B cell (primary cell): ENCODE measurements at regions not wholly inside any gene's neighbourhood (a gene's known extent, or its start where the extent isn't known, plus 50 kb on each side); places are given as distances from the start of the nearest gene placed in this dataset.

ENCODE experiments used
- ATAC-seq: fragments of 200-7000 bp; cut with Tn5 transposase; one replicate; pipeline ENCODE4 v1.10.0; 2021; ENCODE audit warnings: low read depth, mild to moderate bottlenecking, moderate number of reproducible peaks, moderate library complexity
- CTCF ChIA-PET: fragments of 350-600 bp; sonication (Branson Sonifier 250); formaldehyde crosslinking; loops from one replicate; lab custom pipeline; 2021; ENCODE audit warnings: antibody characterized with exemption, inconsistent platforms; lab: Charles Lee
- POLR2A ChIA-PET: fragments of 350-600 bp; sonication (Branson Sonifier 250); formaldehyde crosslinking; loops from one replicate; lab custom pipeline; 2021; ENCODE audit warnings: antibody characterized with exemption; lab: Charles Lee
- DNase-seq: peaks from one replicate; pipeline ENCODE4 v3.0.0; 2013
- H2AFZ ChIP-seq: 2 replicates; pipeline ENCODE4 v1.6.1; 2012; ENCODE audit warnings: mild to moderate bottlenecking, low read depth, low read length; ENCODE audit not compliant: insufficient read depth, poor library complexity, severe bottlenecking
- H3K27ac ChIP-seq, 2 donors: 1 replicate in 1 of 2; 2 replicates in 1 of 2; pipeline ENCODE4 v1.5.1; 2012 to 2013; ENCODE audit warnings: low read length in 2 of 2, mild to moderate bottlenecking in 2 of 2, moderate library complexity in 1 of 2
- H3K27me3 ChIP-seq, 4 experiments: fragments of 200-600 bp in 1 of 4; sonication (generic) in 1 of 4; replicated peaks in 1 of 4; 1 replicate in 2 of 4; 2 replicates in 2 of 4; pipeline versions ENCODE4 v1.6.1 to v1.7.0; 2013 to 2016; ENCODE audit warnings: low read length in 3 of 4, mild to moderate bottlenecking in 2 of 4, mixed read lengths in 1 of 4, moderate library complexity in 1 of 4; ENCODE audit not compliant: insufficient read depth in 4 of 4, control insufficient read depth in 3 of 4; ENCODE audit errors: control extremely low read depth in 1 of 4
- H3K36me3 ChIP-seq, 2 experiments: replicated peaks in 1 of 2; 1 replicate in 1 of 2; 2 replicates in 1 of 2; pipeline versions ENCODE4 v1.6.1 to v1.7.1; 2013; ENCODE audit warnings: low read length in 1 of 2; ENCODE audit not compliant: insufficient read depth in 2 of 2, control insufficient read depth in 1 of 2; ENCODE audit errors: control extremely low read depth in 1 of 2, extremely low read depth in 1 of 2
- H3K4me1 ChIP-seq, 2 donors: fragments of 200-600 bp in 1 of 2; sonication (generic) in 1 of 2; 1 replicate in 1 of 2; 2 replicates in 1 of 2; pipeline versions ENCODE4 v1.5.1 to v1.6.1; 2013 to 2017; ENCODE audit warnings: low read length in 2 of 2; ENCODE audit not compliant: control insufficient read depth in 2 of 2, insufficient read depth in 2 of 2
- H3K4me2 ChIP-seq: replicated peaks from 2 replicates; pipeline ENCODE3; 2012; ENCODE audit warnings: mild to moderate bottlenecking, low read depth, low read length; ENCODE audit not compliant: poor library complexity, severe bottlenecking
- H3K4me3 ChIP-seq, 5 experiments: fragments of 200-600 bp in 1 of 5; sonication (generic) in 1 of 5; 1 replicate in 3 of 5; 2 replicates in 2 of 5; pipeline versions ENCODE4 v1.5.1 to v1.7.0; 2011 to 2016; ENCODE audit warnings: low read length in 4 of 5, mild to moderate bottlenecking in 4 of 5, low read depth in 2 of 5, control low read depth in 1 of 5, moderate library complexity in 1 of 5; ENCODE audit not compliant: insufficient read depth in 1 of 5; ENCODE audit errors: control extremely low read depth in 1 of 5, extremely low read depth in 1 of 5
- H3K79me2 ChIP-seq: fragments of 200-600 bp; sonication (generic); one replicate; pipeline ENCODE4 v1.6.0; 2016; ENCODE audit warnings: low read length; ENCODE audit not compliant: control insufficient read depth, insufficient read depth
- H3K9ac ChIP-seq: fragments of 200-600 bp; sonication (generic); 2 replicates; pipeline ENCODE4 v1.6.1; 2017; ENCODE audit warnings: mild to moderate bottlenecking, low read length, moderate library complexity
- H3K9me3 ChIP-seq, 3 donors: one replicate each; pipeline versions ENCODE4 v1.6.1 to v1.7.1; 2013; ENCODE audit warnings: low read length in 2 of 3; ENCODE audit not compliant: control insufficient read depth in 2 of 3, insufficient read depth in 1 of 3; ENCODE audit errors: control extremely low read depth in 1 of 3
- H4K20me1 ChIP-seq: 2 replicates; pipeline ENCODE4 v1.6.0; 2012; ENCODE audit warnings: mild to moderate bottlenecking, low read length; ENCODE audit not compliant: insufficient read depth, control insufficient read depth, poor library complexity, severe bottlenecking
- H3K27ac Mint-ChIP-seq: one replicate; pipeline ENCODE4 v1.8.0; 2021; ENCODE audit warnings: mixed read lengths
- H3K27me3 Mint-ChIP-seq: one replicate; pipeline ENCODE4 v1.8.0; 2021; ENCODE audit warnings: mixed read lengths
- H3K4me1 Mint-ChIP-seq: one replicate; pipeline ENCODE4 v1.8.0; 2021; ENCODE audit warnings: mixed read lengths
- H3K4me3 Mint-ChIP-seq: one replicate; pipeline ENCODE4 v1.8.0; 2021; ENCODE audit warnings: mixed read lengths
- H3K9me3 Mint-ChIP-seq: one replicate; pipeline ENCODE4 v1.8.0; 2022; ENCODE audit warnings: mixed read lengths; ENCODE audit not compliant: insufficient read depth
- EZH2 ChIP-seq: IDR thresholded peaks from 2 replicates; pipeline ENCODE4 v1.6.1; 2012; ENCODE audit warnings: borderline replicate concordance, low read depth, mild to moderate bottlenecking, moderate library complexity, low read length; ENCODE audit not compliant: insufficient read depth, poor library complexity, severe bottlenecking
- WGBS: methylation state at CpG from one replicate; pipeline ENCODE4 v1.1.5; 2013; ENCODE audit warnings: missing lambda C conversion rate; ENCODE audit not compliant: insufficient coverage; 5-methylcytosine and 5-hydroxymethylcytosine counted together
- intact Hi-C: fragments of 100-400 bp; cut with micrococcal nuclease; formaldehyde crosslinking; loops from one replicate; pipeline ENCODE4 v1.10.0; 2022
- TF ChIP-seq, protein P1 (sequence below): fragments of 200-600 bp; IDR thresholded peaks from one replicate; pipeline ENCODE4 v1.8.0; 2022; ENCODE audit warnings: antibody characterized with exemption, mild to moderate bottlenecking

DNA sequence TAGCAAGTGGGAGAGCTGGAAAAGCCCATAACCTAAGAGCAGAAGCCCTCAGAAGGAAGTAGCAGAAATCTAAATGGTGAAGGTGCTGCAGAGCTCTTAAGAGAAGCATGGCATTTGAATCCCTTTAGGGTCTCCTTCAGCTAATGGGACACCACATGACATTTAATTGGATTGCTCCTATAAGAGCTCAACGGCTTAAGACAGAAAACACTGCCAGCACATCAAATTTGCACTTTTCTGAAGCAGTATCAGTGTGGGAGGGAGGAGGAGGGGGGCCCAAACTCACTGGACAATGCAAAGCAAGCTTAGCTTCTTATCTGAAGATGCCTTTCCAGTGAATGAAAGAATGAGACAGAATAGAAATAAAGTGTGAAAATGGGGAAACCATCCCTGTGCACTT, 287.9 kb upstream of the MTNR1B start:
- Histone ChIP-seq H3K4me1 (no peaks in the 10 kb centered on the region), H3K4me3 (no peak overlapping the region), H3K27me3 (no peaks in the 10 kb centered on the region), H3K79me2 (no peaks in the 10 kb centered on the region), H3K27ac (no peak overlapping the region), H4K20me1 (no peaks in the 10 kb centered on the region), H3K9ac (no peak overlapping the region), H3K4me2 (no peak overlapping the region), H3K36me3 (no peaks in the 10 kb centered on the region), H2AFZ (no peak overlapping the region), H3K9me3 (peaks cover 0 to 10% (median 1%) of the 10 kb centered on the region in 3 donors)
- ATAC-seq (no peak), DNase-seq (no peak)
- WGBS: no CpG with 5 or more reads among the region's 1 CpG
- Mint-ChIP-seq H3K27ac (no peak overlapping the region), H3K4me3 (no peak overlapping the region), H3K9me3 (peaks cover 9% of the 10 kb centered on the region), H3K27me3 (no peaks in the 10 kb centered on the region), H3K4me1 (no peaks in the 10 kb centered on the region)
- intact Hi-C loops: no loop called here
- TF ChIP-seq, protein P1, sequence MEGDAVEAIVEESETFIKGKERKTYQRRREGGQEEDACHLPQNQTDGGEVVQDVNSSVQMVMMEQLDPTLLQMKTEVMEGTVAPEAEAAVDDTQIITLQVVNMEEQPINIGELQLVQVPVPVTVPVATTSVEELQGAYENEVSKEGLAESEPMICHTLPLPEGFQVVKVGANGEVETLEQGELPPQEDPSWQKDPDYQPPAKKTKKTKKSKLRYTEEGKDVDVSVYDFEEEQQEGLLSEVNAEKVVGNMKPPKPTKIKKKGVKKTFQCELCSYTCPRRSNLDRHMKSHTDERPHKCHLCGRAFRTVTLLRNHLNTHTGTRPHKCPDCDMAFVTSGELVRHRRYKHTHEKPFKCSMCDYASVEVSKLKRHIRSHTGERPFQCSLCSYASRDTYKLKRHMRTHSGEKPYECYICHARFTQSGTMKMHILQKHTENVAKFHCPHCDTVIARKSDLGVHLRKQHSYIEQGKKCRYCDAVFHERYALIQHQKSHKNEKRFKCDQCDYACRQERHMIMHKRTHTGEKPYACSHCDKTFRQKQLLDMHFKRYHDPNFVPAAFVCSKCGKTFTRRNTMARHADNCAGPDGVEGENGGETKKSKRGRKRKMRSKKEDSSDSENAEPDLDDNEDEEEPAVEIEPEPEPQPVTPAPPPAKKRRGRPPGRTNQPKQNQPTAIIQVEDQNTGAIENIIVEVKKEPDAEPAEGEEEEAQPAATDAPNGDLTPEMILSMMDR: no peak
- no peak for TF ChIP-seq EZH2
- POLR2A ChIA-PET: no interaction called here
- CTCF ChIA-PET: no interaction called here

DNA sequence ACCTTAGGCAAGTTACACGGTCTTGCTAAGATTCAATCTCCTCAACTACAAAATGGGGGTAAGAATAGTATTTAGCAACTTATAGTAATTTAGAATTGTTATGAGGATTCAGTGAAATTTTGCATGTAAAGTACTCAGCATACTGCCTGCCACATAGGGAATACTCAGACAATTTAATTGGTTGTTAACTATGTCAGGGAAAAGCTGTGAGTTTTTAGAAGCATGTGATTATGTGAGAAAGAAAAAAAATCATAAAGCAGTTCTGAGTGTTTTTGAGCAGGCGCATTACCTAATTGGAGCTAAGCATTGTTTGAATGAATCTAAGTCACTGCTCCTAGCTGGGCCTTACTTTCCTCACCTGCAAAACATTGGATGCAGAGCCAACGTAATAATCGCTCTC, 287.3 kb upstream of the MTNR1B start:
- Mint-ChIP-seq H3K9me3 (peaks cover 6% of the 10 kb centered on the region), H3K4me1 (no peaks in the 10 kb centered on the region), H3K27ac (no peak overlapping the region), H3K4me3 (no peak overlapping the region), H3K27me3 (no peaks in the 10 kb centered on the region)
- CTCF ChIA-PET: no interaction called here
- TF ChIP-seq, protein P1: no peak
- TF ChIP-seq EZH2: no peak
- Histone ChIP-seq H3K36me3 (no peaks in the 10 kb centered on the region), H3K4me1 (no peaks in the 10 kb centered on the region), H3K79me2 (no peaks in the 10 kb centered on the region), H3K4me2 (no peak overlapping the region), H3K27me3 (no peaks in the 10 kb centered on the region), H3K9me3 (peaks cover 0 to 7% (median 1%) of the 10 kb centered on the region in 3 donors), H2AFZ (no peak overlapping the region), H3K9ac (no peak overlapping the region), H3K27ac (no peak overlapping the region), H3K4me3 (no peak overlapping the region), H4K20me1 (no peaks in the 10 kb centered on the region)
- no peak for DNase-seq
- WGBS: 100% methylated on average over 3 of the region's 4 CpGs
- intact Hi-C loops: no loop called here
- ATAC-seq: no peak
- POLR2A ChIA-PET: no interaction called here
